ENCODE measurements at regions not wholly inside any gene's neighbourhood (a gene's known extent, or its start where the extent isn't known, plus 50 kb on each side); places are given as distances from the start of the nearest gene placed in this dataset.

- H3K27me3 Mint-ChIP-seq (ENCODE audit: insufficient read depth, low read depth, poor library complexity): no peaks in the 10 kb centered on the region
- ATAC-seq: no peak
Observed at GRCh38 chr5:130712324-130712723, 452.7 kb downstream of the HINT1 start.

More at GRCh38 chr5:130712324-130712723, 452.7 kb downstream of the HINT1 start:
- Histone ChIP-seq H3K27ac (ENCODE audit: low read depth) (no peak overlapping the region), H3K79me2 (replicated peaks; ENCODE audit: insufficient read depth) (no peaks in the 10 kb centered on the region), H3K27me3 (ENCODE audit: insufficient read depth) (no peaks in the 10 kb centered on the region), H4K20me1 (replicated peaks; ENCODE audit: insufficient read depth) (no peaks in the 10 kb centered on the region), H3K9me2 (ENCODE audit: insufficient read depth) (no peaks in the 10 kb centered on the region), H3K36me3 (ENCODE audit: insufficient read depth) (no peaks in the 10 kb centered on the region), H3F3A (replicated peaks; ENCODE audit: low read depth) (no peaks in the 10 kb centered on the region), H2AFZ (no peak overlapping the region), H3K4me3 (no peak overlapping the region), H3K4me1 (ENCODE audit: insufficient read depth) (peaks cover 12% of the 10 kb centered on the region), H3K4me2 (no peak overlapping the region)
- Mint-ChIP-seq H3K4me1 (peaks cover 29% of the 10 kb centered on the region), H3K9me3 (no peaks in the 10 kb centered on the region), H3K36me3 (ENCODE audit: low read depth) (no peaks in the 10 kb centered on the region), H3K27ac (no peak overlapping the region), H3K4me3 (no peak overlapping the region)
- no peak for DNase-seq (ENCODE audit: low spot score)
- TF ChIP-seq CTCF (conservative IDR thresholded peaks at IDR 0.05; ENCODE audit: low read depth in 2 of 2): no peak
- TF ChIP-seq CREB1 (CRISPR knock-in tag; IDR thresholded peaks at IDR 0.05; ENCODE audit: low read depth): no peak
- no peak for TF ChIP-seq ZNF114 (CRISPR knock-in tag; IDR thresholded peaks at IDR 0.05)
- TF ChIP-seq POLR2AphosphoS5 (IDR thresholded peaks at IDR 0.05; ENCODE audit: low read depth): no peak
- TF ChIP-seq EZH2phosphoT487 (IDR thresholded peaks at IDR 0.05; ENCODE audit: unreplicated experiment): no peak
- TF ChIP-seq, protein P1, sequence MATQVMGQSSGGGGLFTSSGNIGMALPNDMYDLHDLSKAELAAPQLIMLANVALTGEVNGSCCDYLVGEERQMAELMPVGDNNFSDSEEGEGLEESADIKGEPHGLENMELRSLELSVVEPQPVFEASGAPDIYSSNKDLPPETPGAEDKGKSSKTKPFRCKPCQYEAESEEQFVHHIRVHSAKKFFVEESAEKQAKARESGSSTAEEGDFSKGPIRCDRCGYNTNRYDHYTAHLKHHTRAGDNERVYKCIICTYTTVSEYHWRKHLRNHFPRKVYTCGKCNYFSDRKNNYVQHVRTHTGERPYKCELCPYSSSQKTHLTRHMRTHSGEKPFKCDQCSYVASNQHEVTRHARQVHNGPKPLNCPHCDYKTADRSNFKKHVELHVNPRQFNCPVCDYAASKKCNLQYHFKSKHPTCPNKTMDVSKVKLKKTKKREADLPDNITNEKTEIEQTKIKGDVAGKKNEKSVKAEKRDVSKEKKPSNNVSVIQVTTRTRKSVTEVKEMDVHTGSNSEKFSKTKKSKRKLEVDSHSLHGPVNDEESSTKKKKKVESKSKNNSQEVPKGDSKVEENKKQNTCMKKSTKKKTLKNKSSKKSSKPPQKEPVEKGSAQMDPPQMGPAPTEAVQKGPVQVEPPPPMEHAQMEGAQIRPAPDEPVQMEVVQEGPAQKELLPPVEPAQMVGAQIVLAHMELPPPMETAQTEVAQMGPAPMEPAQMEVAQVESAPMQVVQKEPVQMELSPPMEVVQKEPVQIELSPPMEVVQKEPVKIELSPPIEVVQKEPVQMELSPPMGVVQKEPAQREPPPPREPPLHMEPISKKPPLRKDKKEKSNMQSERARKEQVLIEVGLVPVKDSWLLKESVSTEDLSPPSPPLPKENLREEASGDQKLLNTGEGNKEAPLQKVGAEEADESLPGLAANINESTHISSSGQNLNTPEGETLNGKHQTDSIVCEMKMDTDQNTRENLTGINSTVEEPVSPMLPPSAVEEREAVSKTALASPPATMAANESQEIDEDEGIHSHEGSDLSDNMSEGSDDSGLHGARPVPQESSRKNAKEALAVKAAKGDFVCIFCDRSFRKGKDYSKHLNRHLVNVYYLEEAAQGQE (IDR thresholded peaks at IDR 0.05; ENCODE audit: unreplicated experiment): no peak
- TF ChIP-seq ZNF331 (CRISPR knock-in tag; IDR thresholded peaks at IDR 0.05; ENCODE audit: low read depth): no peak
- no peak for TF ChIP-seq EZH2 (IDR thresholded peaks at IDR 0.05; ENCODE audit: low read depth, unreplicated experiment)
- TF ChIP-seq ETS1 (IDR thresholded peaks at IDR 0.05): no peak
- no peak for TF ChIP-seq JUNB (IDR thresholded peaks at IDR 0.05; ENCODE audit: unreplicated experiment)
- TF ChIP-seq NANOG (IDR thresholded peaks at IDR 0.05; ENCODE audit: borderline replicate concordance): no peak
- no peak for TF ChIP-seq STAT1 (IDR thresholded peaks at IDR 0.05; ENCODE audit: unreplicated experiment)
- TF ChIP-seq ZNF462 (CRISPR knock-in tag; IDR thresholded peaks at IDR 0.05): no peak

Measured in GM23338 (cell line).